GM18861 (cell line): ENCODE measurements at regions not wholly inside any gene's neighbourhood (a gene's known extent, or its start where the extent isn't known, plus 50 kb on each side); places are given as distances from the start of the nearest gene placed in this dataset.

Experiments
- ATAC-seq: cut with Tn5 transposase; IDR thresholded peaks from one replicate; pipeline ENCODE4 v1.9.1; 2021; ENCODE audit not compliant: unreplicated experiment

GRCh38 chr3:76405196-76405595 lies 619.8 kb upstream of the ZNF717 start:
- no peak for ATAC-seq

GRCh38 chr3:76410762-76411281 lies 625.5 kb upstream of the ZNF717 start:
- ATAC-seq: no peak

- no peak for ATAC-seq
Observed at GRCh38 chr3:76415384-76415783, 624.5 kb upstream of the ROBO2 start.

- ATAC-seq: no peak
Observed at GRCh38 chr3:76429581-76430177, 610.2 kb upstream of the ROBO2 start.

GRCh38 chr3:76432396-76432795 lies 607.5 kb upstream of the ROBO2 start:
- no peak for ATAC-seq

GRCh38 chr3:76436894-76437293 lies 603.0 kb upstream of the ROBO2 start:
- no peak for ATAC-seq

- no peak for ATAC-seq
Observed at GRCh38 chr3:76438971-76439370, 600.9 kb upstream of the ROBO2 start.

GRCh38 chr3:76442374-76442915 lies 597.5 kb upstream of the ROBO2 start:
- ATAC-seq: no peak

- ATAC-seq: no peak
Observed at GRCh38 chr3:76456322-76456721, 583.6 kb upstream of the ROBO2 start.

- no peak for ATAC-seq
Observed at GRCh38 chr3:76463501-76463900, 576.4 kb upstream of the ROBO2 start.

- no peak for ATAC-seq
Observed at GRCh38 chr3:76470285-76470684, 569.6 kb upstream of the ROBO2 start.

- ATAC-seq: no peak
Observed at GRCh38 chr3:76474632-76475031, 565.3 kb upstream of the ROBO2 start.

GRCh38 chr3:76479161-76479650 lies 560.7 kb upstream of the ROBO2 start:
- ATAC-seq: no peak

- no peak for ATAC-seq
Observed at GRCh38 chr3:76482510-76482909, 557.4 kb upstream of the ROBO2 start.

- no peak for ATAC-seq
Observed at GRCh38 chr3:76487446-76487845, 552.5 kb upstream of the ROBO2 start.

GRCh38 chr3:76490064-76490463 lies 549.8 kb upstream of the ROBO2 start:
- no peak for ATAC-seq

GRCh38 chr3:76495216-76495615 lies 544.7 kb upstream of the ROBO2 start:
- ATAC-seq: no peak

- no peak for ATAC-seq
Observed at GRCh38 chr3:76497636-76498035, 542.3 kb upstream of the ROBO2 start.

- ATAC-seq: no peak
Observed at GRCh38 chr3:76500746-76501275, 539.1 kb upstream of the ROBO2 start.

GRCh38 chr3:76501315-76501714 lies 538.6 kb upstream of the ROBO2 start:
- no peak for ATAC-seq

- no peak for ATAC-seq
Observed at GRCh38 chr3:76502076-76502475, 537.8 kb upstream of the ROBO2 start.

- ATAC-seq: no peak
Observed at GRCh38 chr3:76505202-76505845, 534.6 kb upstream of the ROBO2 start.
